Cardiac muscle cell (in vitro differentiated cells and primary cell): ENCODE measurements at regions not wholly inside any gene's neighbourhood (a gene's known extent, or its start where the extent isn't known, plus 50 kb on each side); places are given as distances from the start of the nearest gene placed in this dataset.

Source experiments
- DNase-seq, 2 donors: peaks; one replicate each; pipeline versions ENCODE4 v3.0.0 to v3.0.0-alpha.2; 2010 to 2017; ENCODE audit warnings: low read depth in 1 of 2, low spot score in 1 of 2
- H3K27ac ChIP-seq: fragments of 200-600 bp; sonication (generic); 2 replicates; pipeline ENCODE4 v1.5.1; 2016
- H3K27me3 ChIP-seq: fragments of 200-600 bp; sonication (generic); 2 replicates; pipeline ENCODE4 v1.6.0; 2016; ENCODE audit warnings: control low read depth
- H3K36me3 ChIP-seq: fragments of 200-600 bp; sonication (generic); 2 replicates; pipeline ENCODE4 v1.5.1; 2016; ENCODE audit warnings: control low read depth
- H3K4me1 ChIP-seq: fragments of 200-600 bp; sonication (generic); 2 replicates; pipeline ENCODE4 v1.8.1; 2017; ENCODE audit warnings: low read depth, mild to moderate bottlenecking, mixed run types
- H3K4me3 ChIP-seq: fragments of 200-600 bp; sonication (generic); 2 replicates; pipeline ENCODE4 v1.5.1; 2016; ENCODE audit warnings: mild to moderate bottlenecking
- H3K9me3 ChIP-seq: fragments of 200-600 bp; sonication (generic); 2 replicates; pipeline ENCODE4 v1.5.1; 2017; ENCODE audit warnings: low read depth, mild to moderate bottlenecking, control low read depth
- CTCF ChIP-seq: IDR thresholded peaks from 2 replicates; pipeline ENCODE4 v1.5.1; 2012; ENCODE audit warnings: low read depth, mild to moderate bottlenecking, low read length

GRCh38 chr4:171441300-171441941 lies 371.8 kb upstream of the GALNTL6 start:
- Histone ChIP-seq H3K36me3 (no peaks in the 10 kb centered on the region), H3K9me3 (no peaks in the 10 kb centered on the region), H3K4me1 (no peaks in the 10 kb centered on the region), H3K4me3 (no peak overlapping the region), H3K27ac (no peak overlapping the region), H3K27me3 (no peaks in the 10 kb centered on the region)
- no peak for DNase-seq
- TF ChIP-seq CTCF, result no peak

- Histone ChIP-seq H3K27ac (no peak overlapping the region), H3K4me1 (no peaks in the 10 kb centered on the region), H3K27me3 (no peaks in the 10 kb centered on the region), H3K36me3 (no peaks in the 10 kb centered on the region), H3K4me3 (no peak overlapping the region), H3K9me3 (no peaks in the 10 kb centered on the region)
- TF ChIP-seq CTCF, result no peak
- no peak for DNase-seq
Measured at GRCh38 chr4:171433674-171434073, 379.5 kb upstream of the GALNTL6 start.

GRCh38 chr4:171432536-171432935 lies 380.7 kb upstream of the GALNTL6 start:
- no peaks in the 10 kb centered on the region for H3K9me3 ChIP-seq
- H3K4me3 ChIP-seq, result no peak overlapping the region
- no peaks in the 10 kb centered on the region for H3K36me3 ChIP-seq
- no peak overlapping the region for H3K27ac ChIP-seq
- no peak for TF ChIP-seq CTCF
- no peaks in the 10 kb centered on the region for H3K4me1 ChIP-seq
- H3K27me3 ChIP-seq, result no peaks in the 10 kb centered on the region
- no peak for DNase-seq

- H3K27ac ChIP-seq, result no peak overlapping the region
Measured at GRCh38 chr4:171430495-171430894, 382.7 kb upstream of the GALNTL6 start.

GRCh38 chr4:171397175-171397574 lies 416.0 kb upstream of the GALNTL6 start:
- TF ChIP-seq CTCF, result no peak

More at GRCh38 chr4:171430495-171430894, 382.7 kb upstream of the GALNTL6 start:
- Histone ChIP-seq H3K9me3 (no peaks in the 10 kb centered on the region), H3K4me3 (no peak overlapping the region), H3K27me3 (no peaks in the 10 kb centered on the region), H3K36me3 (no peaks in the 10 kb centered on the region), H3K4me1 (no peaks in the 10 kb centered on the region)
- TF ChIP-seq CTCF, result no peak
- no peak for DNase-seq

More at GRCh38 chr4:171397175-171397574, 416.0 kb upstream of the GALNTL6 start:
- H3K27ac ChIP-seq, result no peak overlapping the region
- no peak overlapping the region for H3K4me3 ChIP-seq
- no peaks in the 10 kb centered on the region for H3K4me1 ChIP-seq
- no peaks in the 10 kb centered on the region for H3K9me3 ChIP-seq
- DNase-seq, result no peak
- H3K27me3 ChIP-seq, result no peaks in the 10 kb centered on the region
- no peaks in the 10 kb centered on the region for H3K36me3 ChIP-seq
